ENCODE measurements at regions not wholly inside any gene's neighbourhood (a gene's known extent, or its start where the extent isn't known, plus 50 kb on each side); places are given as distances from the start of the nearest gene placed in this dataset.

DNA sequence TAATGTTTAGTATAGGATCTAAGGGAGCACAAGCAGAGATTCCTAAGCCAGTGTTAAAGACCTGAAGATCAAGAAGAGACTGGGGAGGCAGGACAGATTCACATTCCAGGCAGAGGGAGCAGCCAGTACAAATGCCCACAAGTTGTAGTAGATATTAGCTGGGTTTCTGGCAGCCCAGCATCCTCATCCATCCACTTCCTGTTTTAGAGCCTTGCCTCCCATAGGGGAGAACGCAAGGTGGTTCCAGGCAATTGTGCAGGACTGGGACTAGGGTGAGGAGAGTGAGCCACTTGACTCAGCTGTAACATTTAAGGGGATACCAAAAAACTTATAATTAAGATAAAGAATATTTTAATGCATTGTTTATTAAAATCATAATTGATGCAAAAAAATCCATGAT is 71.3 kb upstream of the PSMA6 start:
- TF ChIP-seq, protein P1, sequence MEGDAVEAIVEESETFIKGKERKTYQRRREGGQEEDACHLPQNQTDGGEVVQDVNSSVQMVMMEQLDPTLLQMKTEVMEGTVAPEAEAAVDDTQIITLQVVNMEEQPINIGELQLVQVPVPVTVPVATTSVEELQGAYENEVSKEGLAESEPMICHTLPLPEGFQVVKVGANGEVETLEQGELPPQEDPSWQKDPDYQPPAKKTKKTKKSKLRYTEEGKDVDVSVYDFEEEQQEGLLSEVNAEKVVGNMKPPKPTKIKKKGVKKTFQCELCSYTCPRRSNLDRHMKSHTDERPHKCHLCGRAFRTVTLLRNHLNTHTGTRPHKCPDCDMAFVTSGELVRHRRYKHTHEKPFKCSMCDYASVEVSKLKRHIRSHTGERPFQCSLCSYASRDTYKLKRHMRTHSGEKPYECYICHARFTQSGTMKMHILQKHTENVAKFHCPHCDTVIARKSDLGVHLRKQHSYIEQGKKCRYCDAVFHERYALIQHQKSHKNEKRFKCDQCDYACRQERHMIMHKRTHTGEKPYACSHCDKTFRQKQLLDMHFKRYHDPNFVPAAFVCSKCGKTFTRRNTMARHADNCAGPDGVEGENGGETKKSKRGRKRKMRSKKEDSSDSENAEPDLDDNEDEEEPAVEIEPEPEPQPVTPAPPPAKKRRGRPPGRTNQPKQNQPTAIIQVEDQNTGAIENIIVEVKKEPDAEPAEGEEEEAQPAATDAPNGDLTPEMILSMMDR (IDR thresholded peaks at IDR 0.05; ENCODE audit: low read length): no peak
- TF ChIP-seq EZH2 (IDR thresholded peaks at IDR 0.05; ENCODE audit: borderline replicate concordance, low read length): no peak

Measured in OCI-LY1 (cell line).